BJ (cell line): ENCODE measurements at regions not wholly inside any gene's neighbourhood (a gene's known extent, or its start where the extent isn't known, plus 50 kb on each side); places are given as distances from the start of the nearest gene placed in this dataset.

ENCODE experiments used
- CTCF ChIA-PET: fragments of 350-600 bp; formaldehyde crosslinking; extraction: SDS; loops from one replicate; lab custom pipeline; 2021; ENCODE audit warnings: antibody characterized with exemption, inconsistent platforms; lab: Yijun Ruan, JAX
- POLR2A ChIA-PET: fragments of 300-600 bp; sonication (Branson Sonifier 250); formaldehyde crosslinking; extraction: SDS; loops from one replicate; lab custom pipeline; 2021; ENCODE audit warnings: antibody characterized with exemption; lab: Charles Lee
- DNase-seq: peaks from one replicate; pipeline ENCODE4 v3.0.0-alpha.2; 2011; ENCODE audit warnings: low read depth
- H3K27me3 ChIP-seq: 2 replicates; pipeline ENCODE4 v1.6.0; 2011; ENCODE audit warnings: low read length; ENCODE audit not compliant: control insufficient read depth, insufficient read depth
- H3K36me3 ChIP-seq: 2 replicates; pipeline ENCODE4 v1.5.1; 2011; ENCODE audit warnings: low read length; ENCODE audit not compliant: control insufficient read depth, insufficient read depth
- H3K4me3 ChIP-seq: 2 replicates; pipeline ENCODE4 v1.5.1; 2011; ENCODE audit warnings: low read depth, mild to moderate bottlenecking, control low read depth, low read length
- CTCF ChIP-seq: IDR thresholded peaks from 2 replicates; pipeline ENCODE4 v1.5.1; 2011; ENCODE audit warnings: low read depth, mild to moderate bottlenecking, control low read depth, inconsistent platforms, low read length, moderate library complexity; ENCODE audit not compliant: insufficient read depth

GRCh38 chr19:23523863-23524262, 128.6 kb upstream of the ZNF91 start:
- Histone ChIP-seq H3K27me3 (no peaks in the 10 kb centered on the region), H3K36me3 (no peaks in the 10 kb centered on the region), H3K4me3 (no peak overlapping the region)
- ChIA-PET POLR2A (no interaction called here), CTCF (no interaction called here)
- no peak for DNase-seq
- TF ChIP-seq CTCF: no peak

- ChIA-PET CTCF (no interaction called here), POLR2A (no interaction called here)
- no peak for TF ChIP-seq CTCF
- no peak overlapping the region for H3K4me3 ChIP-seq
- no peak for DNase-seq
- no peaks in the 10 kb centered on the region for H3K36me3 ChIP-seq
- H3K27me3 ChIP-seq: no peaks in the 10 kb centered on the region
Measured at GRCh38 chr19:23522431-23522830, 127.2 kb upstream of the ZNF91 start.

GRCh38 chr19:23521471-23521870, 126.2 kb upstream of the ZNF91 start:
- no peak overlapping the region for H3K4me3 ChIP-seq
- TF ChIP-seq CTCF: no peak
- H3K36me3 ChIP-seq: no peaks in the 10 kb centered on the region
- no peak for DNase-seq
- no peaks in the 10 kb centered on the region for H3K27me3 ChIP-seq
- CTCF ChIA-PET: no interaction called here
- POLR2A ChIA-PET: no interaction called here

GRCh38 chr19:23520441-23520840, 125.2 kb upstream of the ZNF91 start:
- DNase-seq: no peak

GRCh38 chr19:23519031-23519430, 123.8 kb upstream of the ZNF91 start:
- DNase-seq: no peak
- POLR2A ChIA-PET: no interaction called here
- Histone ChIP-seq H3K4me3 (no peak overlapping the region), H3K36me3 (no peaks in the 10 kb centered on the region), H3K27me3 (no peaks in the 10 kb centered on the region)
- no peak for TF ChIP-seq CTCF
- CTCF ChIA-PET: no interaction called here

More at GRCh38 chr19:23520441-23520840, 125.2 kb upstream of the ZNF91 start:
- H3K27me3 ChIP-seq: no peaks in the 10 kb centered on the region
- no peaks in the 10 kb centered on the region for H3K36me3 ChIP-seq
- ChIA-PET POLR2A (no interaction called here), CTCF (no interaction called here)
- no peak overlapping the region for H3K4me3 ChIP-seq
- TF ChIP-seq CTCF: no peak
